Ovary (tissue), 3 donors: ENCODE measurements at regions not wholly inside any gene's neighbourhood (a gene's known extent, or its start where the extent isn't known, plus 50 kb on each side); places are given as distances from the start of the nearest gene placed in this dataset.

Experiments used
- CTCF ChIP-seq, 3 donors: fragments of 450-650 bp in 2 of 3; fragments of 200-600 bp in 1 of 3; IDR thresholded peaks; one replicate each; pipeline versions ENCODE4 v1.5.1 to v1.8.0; 2016 to 2022; ENCODE audit warnings: antibody characterized with exemption in 3 of 3, mild to moderate bottlenecking in 1 of 3
- POLR2A ChIP-seq: fragments of 450-650 bp; IDR thresholded peaks from one replicate; pipeline ENCODE4 v1.6.1; 2017; ENCODE audit warnings: antibody characterized with exemption, mild to moderate bottlenecking, moderate library complexity
- donor health status: DM: no; HTN: no; CAD: no.

- TF ChIP-seq CTCF (IDR thresholded peaks at IDR 0.05) (no peak), POLR2A (no peak)
These were observed 421.1 kb downstream of the PLOD2 start for GRCh38 chr3:145739926-145740325.
